Muscle layer of duodenum (tissue), 2 donors: ENCODE measurements at regions not wholly inside any gene's neighbourhood (a gene's known extent, or its start where the extent isn't known, plus 50 kb on each side); places are given as distances from the start of the nearest gene placed in this dataset.
"Not testable (repeated sequence)": the region's sequence is repeated elsewhere in the genome, so short reads cannot be mapped to it uniquely, and the experiment has no call there.

Experiments
- H3K27ac ChIP-seq: one replicate; pipeline ENCODE4 v1.7.0; 2013; ENCODE audit warnings: mild to moderate bottlenecking, low read length
- H3K27me3 ChIP-seq: one replicate; pipeline ENCODE4 v1.7.0; 2013; ENCODE audit warnings: low read depth, mild to moderate bottlenecking, control low read depth, low read length
- H3K36me3 ChIP-seq, 2 donors: one replicate each; pipeline ENCODE4 v1.7.0; 2013; ENCODE audit warnings: low read length in 2 of 2, control low read depth in 1 of 2, mild to moderate bottlenecking in 1 of 2; ENCODE audit not compliant: insufficient read depth in 2 of 2, control insufficient read depth in 1 of 2
- H3K4me1 ChIP-seq, 2 donors: one replicate each; pipeline ENCODE4 v1.7.0; 2013; ENCODE audit warnings: low read length in 2 of 2, mild to moderate bottlenecking in 2 of 2, control low read depth in 1 of 2, moderate library complexity in 1 of 2; ENCODE audit not compliant: insufficient read depth in 2 of 2, control insufficient read depth in 1 of 2
- H3K4me3 ChIP-seq, 2 donors: one replicate each; pipeline ENCODE4 v1.7.0; 2013; ENCODE audit warnings: low read length in 2 of 2, low read depth in 1 of 2, mild to moderate bottlenecking in 1 of 2
- H3K9me3 ChIP-seq, 2 donors: one replicate each; pipeline ENCODE4 v1.7.0; 2013; ENCODE audit warnings: low read length in 2 of 2, control low read depth in 1 of 2, mild to moderate bottlenecking in 1 of 2; ENCODE audit not compliant: control insufficient read depth in 1 of 2
- donor health status: healthy.

GRCh38 chr5:38666668-38667498 is 110.4 kb upstream of the LIFR start:
- Histone ChIP-seq H3K9me3 (no peaks in the 10 kb centered on the region), H3K27me3 (no peaks in the 10 kb centered on the region), H3K4me1 (no peaks in the 10 kb centered on the region), H3K4me3 (no peak overlapping the region), H3K36me3 (no peaks in the 10 kb centered on the region), H3K27ac (no peak overlapping the region)

GRCh38 chr5:38667499-38667776 is 111.0 kb upstream of the LIFR start:
- no peaks in the 10 kb centered on the region for H3K9me3 ChIP-seq
- no peaks in the 10 kb centered on the region for H3K36me3 ChIP-seq
- no peaks in the 10 kb centered on the region for H3K4me1 ChIP-seq
- H3K4me3 ChIP-seq: no peak overlapping the region
- H3K27ac ChIP-seq: no peak overlapping the region
- no peaks in the 10 kb centered on the region for H3K27me3 ChIP-seq

GRCh38 chr5:38669361-38669880 is 113.0 kb upstream of the LIFR start:
- Histone ChIP-seq H3K4me1 (no peaks in the 10 kb centered on the region), H3K27me3 (no peaks in the 10 kb centered on the region), H3K4me3 (no peak overlapping the region), H3K36me3 (no peaks in the 10 kb centered on the region), H3K9me3 (no peaks in the 10 kb centered on the region), H3K27ac (no peak overlapping the region)

GRCh38 chr5:38670066-38670465 is 113.6 kb upstream of the LIFR start:
- Histone ChIP-seq H3K36me3 (no peaks in the 10 kb centered on the region), H3K27me3 (no peaks in the 10 kb centered on the region), H3K9me3 (no peaks in the 10 kb centered on the region), H3K27ac (no peak overlapping the region), H3K4me1 (no peaks in the 10 kb centered on the region), H3K4me3 (no peak overlapping the region)

- Histone ChIP-seq H3K4me3 (no peak overlapping the region), H3K9me3 (no peaks in the 10 kb centered on the region), H3K36me3 (no peaks in the 10 kb centered on the region), H3K4me1 (no peaks in the 10 kb centered on the region), H3K27me3 (no peaks in the 10 kb centered on the region), H3K27ac (no peak overlapping the region)
These were observed 114.4 kb upstream of the LIFR start for GRCh38 chr5:38670878-38671277.

- no peaks in the 10 kb centered on the region for H3K36me3 ChIP-seq
- H3K4me3 ChIP-seq: no peak overlapping the region
- H3K4me1 ChIP-seq: no peaks in the 10 kb centered on the region
- H3K9me3 ChIP-seq: no peaks in the 10 kb centered on the region
- H3K27ac ChIP-seq: no peak overlapping the region
- H3K27me3 ChIP-seq: no peaks in the 10 kb centered on the region
These were observed 115.8 kb upstream of the LIFR start for GRCh38 chr5:38672059-38672788.

- no peaks in the 10 kb centered on the region for H3K36me3 ChIP-seq
- H3K27ac ChIP-seq: no peak overlapping the region
- no peaks in the 10 kb centered on the region for H3K4me1 ChIP-seq
- no peaks in the 10 kb centered on the region for H3K27me3 ChIP-seq
- H3K4me3 ChIP-seq: no peak overlapping the region
- no peaks in the 10 kb centered on the region for H3K9me3 ChIP-seq
These were observed 117.2 kb upstream of the LIFR start for GRCh38 chr5:38673671-38674071.

GRCh38 chr5:38675443-38675842 is 119.0 kb upstream of the LIFR start:
- no peak overlapping the region for H3K4me3 ChIP-seq
- no peaks in the 10 kb centered on the region for H3K9me3 ChIP-seq
- H3K4me1 ChIP-seq: no peaks in the 10 kb centered on the region
- H3K27ac ChIP-seq: no peak overlapping the region
- H3K36me3 ChIP-seq: no peaks in the 10 kb centered on the region
- no peaks in the 10 kb centered on the region for H3K27me3 ChIP-seq

- no peak overlapping the region for H3K4me3 ChIP-seq
- no peaks in the 10 kb centered on the region for H3K27me3 ChIP-seq
- no peak overlapping the region for H3K27ac ChIP-seq
- H3K9me3 ChIP-seq: no peaks in the 10 kb centered on the region
- H3K4me1 ChIP-seq: no peaks in the 10 kb centered on the region
- H3K36me3 ChIP-seq: no peaks in the 10 kb centered on the region
These were observed 121.2 kb upstream of the LIFR start for GRCh38 chr5:38677636-38678035.

GRCh38 chr5:38678076-38678475 is 121.6 kb upstream of the LIFR start:
- Histone ChIP-seq H3K36me3 (no peaks in the 10 kb centered on the region), H3K27ac (no peak overlapping the region), H3K4me3 (no peak overlapping the region), H3K4me1 (no peaks in the 10 kb centered on the region), H3K9me3 (no peaks in the 10 kb centered on the region), H3K27me3 (no peaks in the 10 kb centered on the region)

- not testable (repeated sequence) for H3K4me1 ChIP-seq, H3K27ac ChIP-seq, H3K27me3 ChIP-seq
These were observed 122.3 kb upstream of the LIFR start for GRCh38 chr5:38678697-38679096.

More at GRCh38 chr5:38678697-38679096, 122.3 kb upstream of the LIFR start:
- H3K9me3 ChIP-seq, H3K4me3 ChIP-seq, H3K36me3 ChIP-seq: not testable (repeated sequence)
